ENCODE measurements at regions not wholly inside any gene's neighbourhood (a gene's known extent, or its start where the extent isn't known, plus 50 kb on each side); places are given as distances from the start of the nearest gene placed in this dataset.
"Not testable (repeated sequence)": the region's sequence is repeated elsewhere in the genome, so short reads cannot be mapped to it uniquely, and the experiment has no call there.

GRCh38 chr2:201568217-201568820 lies 75.0 kb downstream of the TMEM237 start:
- no peak overlapping the region for H3K27ac Mint-ChIP-seq
- no peaks in the 10 kb centered on the region for H3K36me3 Mint-ChIP-seq (ENCODE audit: low read depth)

GRCh38 chr2:201559067-201559710 lies 84.1 kb downstream of the TMEM237 start:
- no peak overlapping the region for H3K4me3 Mint-ChIP-seq
- ATAC-seq, result no peak
- no peak for DNase-seq
- peaks cover 4% of the 10 kb centered on the region for H3K27me3 Mint-ChIP-seq
- H3K9me3 Mint-ChIP-seq, result no peaks in the 10 kb centered on the region
- H3K4me1 Mint-ChIP-seq, result no peaks in the 10 kb centered on the region
- no peak overlapping the region for H3K27ac Mint-ChIP-seq
- H3K36me3 Mint-ChIP-seq (ENCODE audit: low read depth), result no peaks in the 10 kb centered on the region

More at GRCh38 chr2:201568217-201568820, 75.0 kb downstream of the TMEM237 start:
- Mint-ChIP-seq H3K4me3 (no peak overlapping the region), H3K27me3 (no peaks in the 10 kb centered on the region), H3K4me1 (peaks cover 4% of the 10 kb centered on the region), H3K9me3 (no peaks in the 10 kb centered on the region)
- ATAC-seq, result no peak
- DNase-seq, result no peak

GRCh38 chr2:201558665-201559064 lies 84.6 kb downstream of the TMEM237 start:
- Mint-ChIP-seq H3K4me3 (no peak overlapping the region), H3K36me3 (ENCODE audit: low read depth) (no peaks in the 10 kb centered on the region), H3K27ac (no peak overlapping the region), H3K27me3 (peaks cover 4% of the 10 kb centered on the region), H3K9me3 (no peaks in the 10 kb centered on the region), H3K4me1 (no peaks in the 10 kb centered on the region)
- DNase-seq (no peak), ATAC-seq (peak; percentile 40)

- DNase-seq (no peak), ATAC-seq (no peak)
- H3K27ac Mint-ChIP-seq, result no peak overlapping the region
- no peaks in the 10 kb centered on the region for H3K9me3 Mint-ChIP-seq
- peaks cover 4% of the 10 kb centered on the region for H3K27me3 Mint-ChIP-seq
- H3K36me3 Mint-ChIP-seq (ENCODE audit: low read depth), result no peaks in the 10 kb centered on the region
- H3K4me3 Mint-ChIP-seq, result no peak overlapping the region
- no peaks in the 10 kb centered on the region for H3K4me1 Mint-ChIP-seq
These were observed 85.1 kb downstream of the TMEM237 start for GRCh38 chr2:201558232-201558631.

- ATAC-seq, result no peak
- Mint-ChIP-seq H3K27ac (no peak overlapping the region), H3K36me3 (ENCODE audit: low read depth) (no peaks in the 10 kb centered on the region), H3K27me3 (no peaks in the 10 kb centered on the region), H3K4me3 (no peak overlapping the region), H3K4me1 (no peaks in the 10 kb centered on the region), H3K9me3 (no peaks in the 10 kb centered on the region)
- no peak for DNase-seq
These were observed 91.4 kb downstream of the TMEM237 start for GRCh38 chr2:201551901-201552300.

GRCh38 chr2:201546576-201546975 lies 95.0 kb downstream of the STRADB start:
- H3K4me1 Mint-ChIP-seq, result no peaks in the 10 kb centered on the region
- DNase-seq (no peak), ATAC-seq (no peak)
- no peak overlapping the region for H3K4me3 Mint-ChIP-seq
- H3K27me3 Mint-ChIP-seq, result no peaks in the 10 kb centered on the region
- no peaks in the 10 kb centered on the region for H3K9me3 Mint-ChIP-seq
- no peaks in the 10 kb centered on the region for H3K36me3 Mint-ChIP-seq (ENCODE audit: low read depth)
- no peak overlapping the region for H3K27ac Mint-ChIP-seq

- peaks cover 11% of the 10 kb centered on the region for H3K9me3 Mint-ChIP-seq
- no peaks in the 10 kb centered on the region for H3K36me3 Mint-ChIP-seq (ENCODE audit: low read depth)
- DNase-seq (no peak), ATAC-seq (no peak)
- no peaks in the 10 kb centered on the region for H3K4me1 Mint-ChIP-seq
- H3K27me3 Mint-ChIP-seq, result no peaks in the 10 kb centered on the region
- no peak overlapping the region for H3K4me3 Mint-ChIP-seq
- H3K27ac Mint-ChIP-seq, result no peak overlapping the region
These were observed 90.8 kb downstream of the STRADB start for GRCh38 chr2:201542291-201542690.

GRCh38 chr2:201539271-201539670 lies 87.7 kb downstream of the STRADB start:
- H3K27ac Mint-ChIP-seq; H3K27me3 Mint-ChIP-seq; DNase-seq; H3K4me3 Mint-ChIP-seq; H3K36me3 Mint-ChIP-seq (ENCODE audit: low read depth); H3K4me1 Mint-ChIP-seq; ATAC-seq: not testable (repeated sequence)
- peaks cover 11% of the 10 kb centered on the region for H3K9me3 Mint-ChIP-seq

- Mint-ChIP-seq H3K4me1 (peaks cover 11% of the 10 kb centered on the region), H3K4me3 (no peak overlapping the region), H3K9me3 (peaks cover 15% of the 10 kb centered on the region), H3K27me3 (no peaks in the 10 kb centered on the region), H3K27ac (no peak overlapping the region), H3K36me3 (ENCODE audit: low read depth) (no peaks in the 10 kb centered on the region)
- DNase-seq, result no peak
- no peak for ATAC-seq
These were observed 86.5 kb downstream of the STRADB start for GRCh38 chr2:201538025-201538424.

- H3K36me3 Mint-ChIP-seq (ENCODE audit: low read depth), result no peaks in the 10 kb centered on the region
- H3K4me1 Mint-ChIP-seq, result peaks cover 22% of the 10 kb centered on the region
- H3K9me3 Mint-ChIP-seq, result peaks cover 18% of the 10 kb centered on the region
These were observed 85.2 kb downstream of the STRADB start for GRCh38 chr2:201536754-201537153.

GRCh38 chr2:201536046-201536445 lies 84.5 kb downstream of the STRADB start:
- H3K9me3 Mint-ChIP-seq, result peaks cover 20% of the 10 kb centered on the region
- ATAC-seq (no peak), DNase-seq (no peak)
- H3K36me3 Mint-ChIP-seq (ENCODE audit: low read depth), result no peaks in the 10 kb centered on the region
- H3K4me3 Mint-ChIP-seq, result no peak overlapping the region
- no peak overlapping the region for H3K27ac Mint-ChIP-seq
- H3K4me1 Mint-ChIP-seq, result peaks cover 28% of the 10 kb centered on the region
- H3K27me3 Mint-ChIP-seq, result no peaks in the 10 kb centered on the region

More at GRCh38 chr2:201536754-201537153, 85.2 kb downstream of the STRADB start:
- DNase-seq (no peak), ATAC-seq (no peak)
- H3K4me3 Mint-ChIP-seq, result no peak overlapping the region
- no peak overlapping the region for H3K27ac Mint-ChIP-seq
- no peaks in the 10 kb centered on the region for H3K27me3 Mint-ChIP-seq

- Mint-ChIP-seq H3K9me3 (peaks cover 34% of the 10 kb centered on the region), H3K27me3 (no peaks in the 10 kb centered on the region), H3K27ac (peak overlapping the region; percentile 88), H3K36me3 (ENCODE audit: low read depth) (peaks cover 3% of the 10 kb centered on the region), H3K4me3 (no peak overlapping the region), H3K4me1 (peaks cover 29% of the 10 kb centered on the region)
- peak; percentile 99 for ATAC-seq
- no peak for DNase-seq
These were observed 81.3 kb downstream of the STRADB start for GRCh38 chr2:201532686-201533304.
